ENCODE measurements at regions not wholly inside any gene's neighbourhood (a gene's known extent, or its start where the extent isn't known, plus 50 kb on each side); places are given as distances from the start of the nearest gene placed in this dataset.

DNA sequence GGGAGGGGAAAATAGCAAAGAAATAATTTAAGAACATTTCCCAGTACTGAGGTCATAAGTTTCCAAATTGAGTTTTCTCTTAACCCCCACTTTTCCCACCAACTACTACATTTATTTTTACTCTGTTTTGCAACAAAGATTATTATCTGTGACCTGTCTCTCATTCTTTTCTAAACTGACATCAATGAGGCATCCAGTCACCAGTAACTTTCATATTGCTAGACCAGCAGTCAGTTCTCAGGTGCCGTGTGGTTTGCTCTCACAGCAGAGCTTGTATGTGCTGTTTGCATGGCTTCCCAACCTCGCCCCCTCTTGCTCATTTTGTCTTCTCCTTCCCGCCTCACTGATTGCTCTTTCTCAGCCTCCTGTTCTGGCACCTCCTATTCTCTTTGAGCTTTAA, 1091.3 kb downstream of the TBC1D22A start:
- no peak for DNase-seq

DNA sequence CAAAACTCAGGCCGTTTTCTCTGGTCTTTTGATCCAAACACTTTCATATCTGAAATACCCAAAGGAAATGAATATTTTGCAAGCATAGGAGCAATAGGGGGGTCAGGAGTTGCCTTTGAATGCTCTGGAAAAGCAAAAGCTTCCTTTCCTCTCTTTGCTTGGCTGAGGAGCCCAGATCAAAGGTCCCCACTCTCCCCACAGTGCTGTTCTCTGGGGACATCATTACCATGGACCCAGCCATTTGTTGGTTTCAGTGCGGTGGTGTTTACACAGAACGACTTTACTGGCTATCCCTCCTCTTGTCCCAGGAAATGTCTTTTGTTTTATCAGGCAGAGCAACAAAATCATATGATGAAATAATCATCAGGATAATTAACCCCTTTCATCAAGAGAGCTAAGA, 1089.1 kb downstream of the TBC1D22A start:
- no peak for DNase-seq

DNA sequence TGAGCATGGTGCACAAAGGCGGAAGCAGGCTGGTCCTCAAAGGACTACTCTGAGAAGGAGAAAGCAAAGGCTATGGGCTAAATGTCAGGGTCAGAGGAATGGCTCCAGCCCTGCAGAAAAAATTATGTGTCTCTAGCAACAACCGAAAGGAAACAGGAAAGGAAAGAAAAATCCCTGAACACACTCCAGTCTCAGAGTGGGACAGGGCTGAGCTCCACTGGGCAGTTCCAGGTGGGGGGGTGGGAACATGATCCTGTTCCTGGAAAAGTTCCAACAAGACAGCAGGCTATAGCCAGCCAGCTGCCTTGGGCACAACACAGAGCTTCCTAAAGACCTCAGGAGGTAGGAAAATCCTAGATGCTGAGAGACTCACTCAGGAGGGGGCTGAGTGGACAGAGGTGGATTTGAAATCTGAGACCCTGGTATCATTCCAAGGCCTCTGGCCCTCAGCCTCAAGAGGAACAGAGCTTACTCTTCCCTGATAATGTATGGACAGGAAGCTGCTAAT, 1088.2 kb downstream of the TBC1D22A start:
- no peak for DNase-seq

DNA sequence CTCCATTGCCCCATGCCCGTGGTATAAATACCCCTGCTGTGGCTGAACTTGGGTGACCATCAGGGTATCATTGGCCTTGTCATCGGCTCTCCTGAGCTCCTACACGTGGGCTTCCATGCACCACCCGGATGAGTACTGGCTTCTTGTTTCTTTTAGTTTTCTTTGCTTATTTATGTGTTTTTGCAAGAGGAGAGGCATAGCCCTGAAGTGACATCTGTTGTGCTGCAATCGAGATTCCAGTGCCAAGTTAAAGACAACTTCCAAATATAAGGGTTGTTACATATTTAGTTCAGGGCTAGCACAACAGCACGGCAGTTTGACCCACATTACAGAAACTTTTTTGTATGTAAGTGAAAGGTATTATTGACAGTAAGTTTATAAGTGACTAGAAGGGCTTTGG, 1087.1 kb downstream of the TBC1D22A start:
- no peak for DNase-seq

DNA sequence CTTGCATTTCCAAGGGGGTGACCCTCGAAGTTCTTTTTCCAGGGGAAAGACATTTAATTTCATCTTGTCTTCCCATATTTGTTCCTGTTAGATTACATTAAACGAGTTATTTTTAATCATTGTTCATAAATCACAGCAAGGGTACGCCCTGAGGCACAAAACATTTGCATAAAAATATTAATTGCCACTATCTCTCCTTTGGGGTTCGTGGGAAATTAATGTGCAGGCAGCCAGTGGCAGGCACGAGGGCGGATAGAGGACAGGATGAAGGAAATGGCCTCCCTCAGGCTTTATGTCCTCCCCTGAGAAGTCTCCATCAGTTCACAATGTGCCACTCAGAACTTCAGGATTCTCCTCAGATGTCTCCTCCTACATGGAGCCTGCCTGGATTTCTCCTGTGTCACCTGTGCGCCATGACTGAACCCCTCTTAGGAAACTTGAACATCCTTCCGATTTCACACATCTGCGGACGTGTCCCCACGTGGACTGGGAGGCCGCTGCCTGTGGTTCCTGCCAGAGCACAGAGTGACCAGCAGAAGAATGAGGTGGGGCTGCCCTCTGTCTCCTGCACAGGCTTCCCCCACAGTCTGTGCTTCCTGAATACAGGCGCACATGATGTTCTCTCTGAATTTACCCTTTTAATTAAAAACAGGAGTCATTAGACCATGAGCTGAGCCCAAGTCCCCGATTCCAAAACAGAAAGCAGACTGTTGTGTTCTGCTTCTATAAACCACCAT, 1085.9 kb downstream of the TBC1D22A start:
- DNase-seq = no peak

DNA sequence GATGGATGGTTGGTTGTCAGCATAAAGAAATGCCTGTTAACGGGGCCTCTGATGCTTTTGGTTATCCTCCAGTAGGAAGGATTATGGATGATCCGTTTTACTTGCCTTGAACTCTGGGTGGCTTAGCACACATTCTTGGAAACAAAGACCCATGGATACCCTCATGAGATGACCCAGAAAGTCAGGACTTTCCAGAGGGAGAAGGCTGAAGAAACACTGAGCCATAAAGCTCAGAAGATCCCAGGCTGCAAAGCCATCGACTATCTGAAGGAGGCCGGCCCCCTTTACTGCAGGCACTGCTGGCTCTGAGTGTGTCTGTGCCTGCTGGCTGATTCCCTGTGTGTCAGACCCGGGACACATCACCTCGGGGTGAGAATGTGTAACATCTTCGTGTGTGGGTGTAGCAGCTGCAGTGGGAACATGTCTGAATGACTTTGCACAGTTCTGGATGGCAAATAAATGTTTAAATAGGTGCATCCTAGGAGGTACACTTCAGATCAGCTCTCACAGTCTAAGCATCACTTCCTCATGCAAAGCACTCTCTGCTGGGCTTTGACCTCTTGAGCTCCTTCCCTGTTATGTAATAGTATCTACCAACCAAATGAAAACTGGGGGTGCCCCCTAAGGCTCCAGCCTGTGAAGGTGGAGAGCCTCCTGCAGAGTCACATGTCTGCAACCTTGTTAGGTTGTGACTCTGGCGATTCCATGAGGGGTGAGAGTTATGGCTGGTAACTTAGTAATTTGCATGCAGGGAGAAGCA, 1084.9 kb downstream of the TBC1D22A start:
- DNase-seq = no peak

DNA sequence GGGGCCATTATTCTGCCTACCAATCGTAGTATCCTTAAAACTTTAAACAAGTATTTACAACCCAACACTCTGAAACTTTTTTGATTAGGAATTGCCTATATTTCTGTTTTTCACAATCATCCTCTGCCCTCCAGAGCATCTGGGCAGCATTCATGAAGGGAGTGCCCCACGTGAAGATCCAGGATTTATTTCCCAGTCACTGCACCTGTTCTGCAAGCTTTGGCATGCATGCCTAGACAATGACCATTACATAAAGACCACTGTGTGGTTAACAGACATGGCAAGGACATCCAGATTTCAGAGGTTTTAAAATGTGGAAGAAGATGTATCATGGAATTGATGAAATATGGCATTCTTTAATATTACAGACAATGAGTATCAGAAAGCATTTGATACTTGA, 1083.8 kb downstream of the TBC1D22A start:
- no peak for DNase-seq

DNA sequence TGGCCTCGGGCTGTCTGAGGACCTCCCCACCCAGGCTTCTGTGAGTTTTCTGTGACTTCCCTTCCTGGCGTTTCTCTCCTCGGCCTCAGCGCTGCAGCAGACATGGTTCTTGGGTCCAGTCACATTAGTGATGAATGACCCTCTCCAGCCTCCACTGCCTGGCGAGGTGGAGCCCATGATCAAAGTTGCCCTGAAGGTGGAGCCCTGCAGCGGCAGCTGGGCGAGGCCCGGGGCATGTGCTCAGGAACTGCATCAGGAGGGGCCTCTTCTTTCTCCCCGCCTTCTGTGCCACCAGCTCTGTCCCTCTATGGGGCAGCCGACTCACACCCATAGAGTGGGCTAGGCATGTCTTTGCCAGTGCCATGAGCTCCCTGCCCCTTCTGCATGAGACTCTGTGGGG, 1079.7 kb downstream of the TBC1D22A start:
- no peak for DNase-seq

DNA sequence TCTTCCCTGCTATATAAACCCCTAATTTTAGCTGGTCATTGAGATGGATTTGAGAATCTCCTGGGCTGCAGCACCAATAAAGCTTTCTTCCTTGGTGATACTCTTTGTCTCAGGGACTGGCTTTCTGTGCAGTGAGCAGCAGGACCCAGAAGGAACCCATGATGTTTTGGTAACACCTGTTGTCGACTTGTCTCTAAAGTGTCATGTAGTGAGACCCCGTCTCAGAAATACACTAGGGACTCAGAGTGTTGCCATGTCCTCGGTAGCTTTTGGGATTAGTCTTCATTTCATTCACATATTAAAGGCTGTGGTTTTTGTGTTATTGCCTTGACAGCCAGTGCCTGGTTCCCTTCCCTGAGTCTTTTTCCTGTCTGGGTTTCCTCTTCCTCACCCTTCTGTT, 1078.7 kb downstream of the TBC1D22A start:
- DNase-seq = no peak

DNA sequence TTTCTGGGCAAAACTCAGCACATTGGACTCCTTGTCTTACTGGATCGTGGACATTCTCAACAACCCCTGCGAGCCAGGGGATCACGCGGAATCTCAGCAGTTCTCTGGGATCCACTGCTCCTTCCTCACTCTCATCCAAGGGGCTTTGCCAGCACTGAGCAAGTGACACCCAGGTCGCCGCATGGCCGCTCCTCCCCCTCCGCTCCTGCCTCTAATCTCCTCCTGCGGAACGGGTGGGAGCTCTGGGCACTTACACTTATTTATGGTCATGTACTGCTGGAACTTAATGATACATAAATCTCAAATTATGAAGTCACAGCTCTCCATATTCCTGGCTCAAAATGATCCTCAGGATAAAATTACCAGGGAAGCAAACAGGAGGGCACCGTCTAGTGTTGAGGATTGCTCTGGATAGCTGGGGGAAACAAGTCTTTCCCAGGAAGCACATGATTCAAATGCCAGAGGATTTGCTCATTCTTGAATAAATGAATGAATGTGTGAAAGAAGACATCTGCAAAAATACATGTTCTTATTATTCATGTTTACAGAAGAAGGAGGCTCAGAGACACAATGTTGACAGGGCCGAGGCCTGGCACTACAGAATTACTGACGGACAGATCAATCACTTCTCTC, 1077.3 kb downstream of the TBC1D22A start:
- no peak for DNase-seq

DNA sequence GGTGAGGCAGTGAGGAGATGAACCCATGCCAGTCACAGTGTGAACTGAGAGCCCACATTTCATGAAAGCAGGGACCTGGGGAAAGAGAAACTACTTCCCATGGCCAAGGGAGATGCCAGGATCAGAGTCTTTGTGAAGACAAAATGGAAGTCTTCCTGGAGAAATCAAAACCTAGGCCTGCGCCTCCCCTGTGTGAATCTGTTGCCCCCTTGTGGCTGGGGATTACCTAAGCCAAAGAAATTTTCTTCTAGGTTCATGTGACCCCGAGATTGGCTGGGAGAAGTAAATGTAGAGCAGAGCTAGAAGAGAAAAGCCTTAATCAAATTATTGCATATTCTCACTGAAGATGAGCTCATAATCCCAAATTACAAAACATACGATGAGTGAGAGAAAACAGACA, 1075.3 kb downstream of the TBC1D22A start:
- no peak for DNase-seq

DNA sequence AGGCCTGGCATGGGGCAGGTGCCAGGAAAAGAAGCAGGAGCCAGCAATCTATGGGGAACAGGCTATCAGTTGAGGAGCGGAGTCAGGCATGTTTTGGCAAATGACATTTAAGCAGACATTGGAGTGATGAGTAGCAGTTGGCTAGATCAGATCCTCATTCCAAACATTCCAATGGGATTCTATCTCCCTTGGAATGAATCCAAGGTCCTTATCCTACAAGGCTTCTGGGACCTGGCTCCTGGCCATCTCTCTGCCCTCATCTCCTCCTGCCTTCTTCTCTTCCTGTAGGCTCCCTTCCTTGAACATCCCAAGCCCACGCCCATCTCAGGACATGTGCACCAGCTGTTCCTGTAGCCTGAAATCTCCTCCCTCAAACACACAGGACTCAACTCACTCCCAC, 1074.5 kb downstream of the TBC1D22A start:
- DNase-seq = no peak

DNA sequence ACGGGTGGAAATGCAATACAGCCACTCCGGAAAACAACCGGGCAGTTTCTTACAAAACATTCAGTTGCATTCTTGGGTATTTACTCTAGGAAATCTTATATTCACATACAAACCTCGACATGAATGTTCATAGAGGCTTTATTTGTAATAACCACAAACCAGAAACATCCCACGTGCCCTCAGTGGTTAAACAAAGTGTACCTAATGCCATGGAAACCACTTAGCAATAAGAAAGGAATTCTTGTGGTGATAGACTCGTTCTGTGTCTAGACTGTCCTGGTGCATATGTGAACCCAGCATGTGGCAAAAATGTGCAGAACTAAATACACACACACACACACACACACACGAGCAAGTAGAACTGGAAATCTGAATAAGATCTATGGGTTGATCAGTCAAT, 1073.3 kb downstream of the TBC1D22A start:
- DNase-seq = no peak

DNA sequence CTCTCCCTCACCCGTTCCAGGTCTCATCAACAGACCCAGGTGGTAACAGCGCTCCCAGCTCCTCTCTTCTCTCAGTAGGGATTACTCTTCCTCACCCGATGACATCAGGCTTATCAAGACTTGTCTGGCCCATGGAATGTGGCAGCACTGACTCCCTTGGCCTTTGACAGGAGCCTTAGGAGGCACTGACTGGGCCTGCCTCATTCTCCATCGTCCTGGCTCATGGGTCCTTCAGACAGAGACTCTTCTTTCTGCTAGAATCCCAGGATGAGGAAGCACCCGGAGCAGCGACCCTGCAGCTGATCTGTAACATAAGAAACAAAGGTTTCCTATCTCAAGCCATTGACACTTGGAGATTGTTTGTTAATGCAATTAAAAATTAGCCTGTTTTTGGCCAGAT, 1063.6 kb downstream of the TBC1D22A start:
- no peak for DNase-seq

DNA sequence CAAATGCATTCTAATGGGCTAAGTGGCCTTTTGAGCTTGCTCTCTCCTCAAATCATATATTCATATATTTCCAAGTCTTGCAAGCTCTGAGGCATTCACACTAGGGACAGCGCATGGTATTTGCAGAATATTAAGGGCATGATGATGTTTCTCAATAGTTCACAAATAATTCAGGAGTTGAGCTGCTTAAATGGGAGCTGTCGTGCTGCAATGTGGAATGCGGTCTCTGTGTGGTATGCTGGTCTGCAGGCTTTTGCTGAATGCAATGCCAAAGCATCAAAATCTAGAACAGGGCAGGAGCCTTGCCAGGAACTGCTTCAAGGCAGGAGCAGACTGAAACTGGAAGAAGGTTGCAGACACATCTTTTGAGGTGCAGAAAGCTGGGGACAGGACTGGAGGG, 1060.0 kb downstream of the TBC1D22A start:
- no peak for DNase-seq

DNA sequence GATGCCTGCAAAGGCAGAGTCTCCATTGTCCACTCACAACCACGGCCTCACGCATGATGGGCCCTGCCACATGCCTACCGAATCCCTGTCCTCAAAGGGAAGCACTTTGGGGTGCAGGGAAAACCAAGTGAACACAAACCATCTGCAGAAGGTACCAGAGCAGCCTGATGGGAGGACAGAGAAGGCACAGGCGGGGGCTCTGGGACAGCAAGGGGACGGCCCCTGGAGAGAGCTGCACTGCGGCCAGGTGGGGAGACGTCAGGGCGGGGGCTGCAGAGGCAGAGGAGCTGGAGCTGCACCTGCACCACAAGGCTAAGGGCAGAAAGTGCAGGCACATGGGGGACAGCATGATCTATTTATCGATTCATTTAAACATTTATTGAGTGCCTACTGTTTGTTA, 1056.0 kb downstream of the TBC1D22A start:
- DNase-seq = no peak

DNA sequence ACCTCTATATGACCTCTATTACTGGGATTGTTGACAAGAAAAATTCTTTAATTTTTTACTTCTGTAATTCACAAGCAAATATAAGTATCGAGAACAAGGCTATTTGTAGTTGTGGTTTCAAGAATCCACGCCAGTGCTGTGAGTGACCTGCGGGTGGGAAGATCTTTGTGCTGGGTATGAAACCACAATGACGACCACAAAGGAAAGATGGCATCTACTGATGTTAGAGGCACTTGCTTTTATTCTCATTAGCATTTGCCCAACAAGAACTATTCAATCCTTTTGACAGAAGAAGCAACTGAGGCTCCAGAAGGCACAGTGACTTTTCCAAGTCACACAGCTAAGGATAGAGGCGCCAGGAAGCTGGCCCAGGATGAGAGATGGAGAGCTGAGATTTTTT, 1054.9 kb downstream of the TBC1D22A start:
- DNase-seq = no peak

DNA sequence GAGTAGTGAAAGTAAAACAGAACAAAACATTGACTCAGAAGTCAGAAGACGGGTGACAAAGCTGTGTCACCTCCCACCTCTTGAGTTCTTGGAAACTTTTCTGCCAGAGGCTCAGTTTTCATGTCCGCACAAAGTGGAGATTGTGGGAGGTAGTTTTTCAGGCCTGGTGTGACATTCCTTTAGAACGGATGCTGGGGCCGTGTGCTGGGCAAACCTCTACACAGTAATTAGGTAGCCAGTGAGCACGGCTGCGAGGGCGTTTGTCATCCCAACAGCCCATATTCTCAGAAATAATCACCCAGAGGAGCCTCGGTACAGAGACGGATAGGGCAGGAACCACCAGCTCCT, 1054.4 kb downstream of the TBC1D22A start:
- DNase-seq = no peak

DNA sequence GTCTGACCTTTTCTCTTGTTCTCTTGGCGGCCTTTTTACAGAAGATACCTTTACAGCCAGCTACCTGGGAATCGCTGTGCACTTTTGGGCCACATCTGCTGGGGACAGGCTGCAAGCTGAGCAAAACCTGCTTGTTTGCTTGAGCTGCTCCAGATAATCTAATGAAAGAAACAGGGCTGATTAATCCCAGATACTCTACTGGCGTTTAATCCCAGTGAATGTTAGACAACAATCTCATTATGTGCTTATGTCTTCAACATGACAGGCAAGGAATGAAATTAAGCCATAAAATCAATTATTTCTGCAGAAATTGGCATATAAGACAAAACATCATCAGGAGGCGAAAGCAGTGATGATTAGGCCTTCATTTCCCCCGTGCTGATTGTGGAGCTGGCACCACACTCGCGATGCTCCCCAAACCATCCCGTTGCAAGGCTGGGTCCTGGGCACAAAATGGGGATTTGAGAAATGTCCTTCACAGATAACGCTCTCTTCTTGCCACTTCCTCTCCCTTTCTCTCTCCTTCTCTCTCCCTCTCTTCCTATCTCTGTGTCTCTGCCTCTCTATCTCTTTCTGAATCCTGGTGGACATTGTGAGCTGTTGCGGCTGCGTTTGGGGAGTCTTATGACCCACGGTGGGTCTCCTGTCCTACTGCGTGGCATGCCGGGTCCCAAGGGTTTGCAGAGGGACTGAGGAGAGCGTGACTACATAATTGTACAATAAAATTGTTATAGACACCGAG, 1053.8 kb downstream of the TBC1D22A start:
- no peak for DNase-seq

DNA sequence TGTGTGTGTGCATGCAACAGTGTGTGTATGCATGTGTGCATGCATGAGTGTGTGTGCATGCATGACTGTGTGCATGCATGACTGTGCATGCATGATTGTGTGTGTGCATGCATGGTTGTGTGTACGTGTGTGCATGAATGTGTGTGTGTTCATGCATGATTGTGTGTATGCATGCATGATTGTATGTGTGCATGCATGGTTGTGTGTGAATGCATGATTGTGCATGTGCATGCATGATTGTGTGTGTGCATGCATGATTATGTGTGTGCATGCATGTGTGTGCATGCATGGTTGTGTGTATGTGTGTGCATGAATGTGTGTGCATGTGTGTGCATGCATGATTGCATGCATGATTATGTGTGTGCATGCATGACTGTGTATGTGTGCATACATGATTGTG, 1052.0 kb downstream of the TBC1D22A start:
- DNase-seq = no peak

DNA sequence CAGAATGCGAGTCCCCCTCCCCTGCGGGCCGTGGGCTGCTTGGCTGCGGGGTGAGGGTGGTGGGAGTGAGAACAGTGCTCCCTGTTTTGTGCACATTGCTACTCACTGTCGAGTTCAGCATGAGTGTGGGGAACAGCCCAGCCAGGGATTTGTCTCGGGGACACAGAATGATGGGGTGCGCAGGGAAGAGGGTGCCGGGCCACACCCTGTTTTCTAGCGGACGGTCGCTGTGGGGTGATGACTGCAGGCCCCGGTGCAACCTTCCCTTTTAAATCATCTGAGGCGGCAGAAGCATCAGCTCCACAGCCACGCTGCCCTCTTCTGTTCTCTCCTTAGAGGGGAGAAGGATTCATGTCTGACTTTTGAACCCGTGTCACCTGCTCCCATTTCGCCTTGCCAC, 1051.2 kb downstream of the TBC1D22A start:
- no peak for DNase-seq

DNA sequence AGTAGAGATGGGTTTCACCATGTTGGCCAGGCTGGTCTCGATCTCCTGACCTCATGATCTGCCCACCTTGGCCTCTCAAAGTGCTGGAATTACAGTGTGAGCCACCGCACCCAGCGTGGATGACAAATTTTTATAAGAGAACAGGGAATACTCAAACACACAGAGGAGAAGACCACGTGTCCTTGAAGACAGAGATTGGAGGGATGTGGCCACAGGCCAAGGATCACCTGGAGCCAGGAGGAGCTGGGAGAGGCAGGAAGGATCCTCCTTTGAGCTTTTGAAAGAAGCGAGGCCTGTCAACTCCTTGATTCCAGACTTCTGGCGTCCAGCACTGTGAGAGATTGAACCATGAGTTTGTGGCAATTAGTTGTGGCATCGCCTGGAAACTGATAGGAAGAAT, 1049.5 kb downstream of the TBC1D22A start:
- DNase-seq = no peak

Data from stimulated activated CD4-positive, alpha-beta T cell treated with anti-CD3 and anti-CD28 coated beads, Interleukin-12 subunit alpha, Interleukin-12 subunit beta, amount 100 ng/mL, for 4 hours (primary cell).